HL-60/S4 treated with retinoic acid at 250 ng/mL for 4 days and 3 days (cell line): ENCODE measurements at regions not wholly inside any gene's neighbourhood (a gene's known extent, or its start where the extent isn't known, plus 50 kb on each side); places are given as distances from the start of the nearest gene placed in this dataset.
"Not testable (repeated sequence)": the region's sequence is repeated elsewhere in the genome, so short reads cannot be mapped to it uniquely, and the experiment has no call there.

Experiments used
- in situ Hi-C: fragments of 300-500 bp; cut with MboI; formaldehyde crosslinking; loops from 2 replicates; pipeline ENCODE4 v1.7.0; 2022; ENCODE audit warnings: low sequenced_read_pairs

DNA sequence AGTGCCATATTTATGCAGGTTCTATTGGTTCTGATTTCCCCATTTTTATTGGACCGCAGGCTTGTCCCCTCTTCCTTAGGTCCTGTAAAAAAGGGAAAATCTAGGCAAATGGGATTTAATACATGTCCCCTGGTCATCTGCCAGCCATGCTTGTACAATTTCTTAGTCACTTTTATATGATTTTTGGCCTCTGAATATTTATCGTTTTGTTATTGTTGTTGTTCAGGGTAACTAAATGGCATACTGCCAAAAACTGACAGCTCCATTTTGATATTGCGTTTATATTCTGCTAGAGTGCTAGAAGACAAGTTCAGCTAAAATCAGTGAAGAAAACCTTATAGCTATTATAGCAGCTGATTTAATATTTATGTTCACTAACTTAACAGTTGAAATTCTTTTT lies 770.2 kb upstream of the FAM174A start:
- in situ Hi-C loops: no loop called here

GRCh38 chr5:99763021-99763774 lies 772.0 kb upstream of the FAM174A start:
- in situ Hi-C loops: no loop called here

DNA sequence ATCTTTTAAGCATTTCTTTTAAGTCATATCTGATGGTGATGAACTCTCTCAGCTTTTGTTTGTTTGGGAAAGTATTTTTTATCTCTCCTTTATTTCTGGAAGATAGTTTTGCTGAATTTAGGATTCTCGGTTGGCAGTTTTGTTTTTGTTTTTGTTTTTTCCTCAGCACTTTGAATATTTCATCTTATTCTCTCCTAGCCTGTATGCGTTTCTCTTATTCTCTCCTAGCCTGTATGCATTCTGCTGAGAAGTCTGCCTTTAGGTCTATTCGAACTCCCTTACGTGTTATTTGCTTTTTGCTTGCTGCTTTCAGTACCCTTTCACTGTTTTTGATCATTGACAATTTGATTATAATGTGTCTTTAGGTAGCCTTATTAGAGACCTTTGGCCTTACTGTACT lies 787.8 kb upstream of the FAM174A start:
- in situ Hi-C loops: no loop called here

- in situ Hi-C loops: not testable (repeated sequence)
Measured at GRCh38 chr5:99733146-99733545, 802.0 kb upstream of the FAM174A start.

- in situ Hi-C loops: not testable (repeated sequence)
Measured at GRCh38 chr5:99730653-99731052, 801.8 kb upstream of the CHD1 start.

DNA sequence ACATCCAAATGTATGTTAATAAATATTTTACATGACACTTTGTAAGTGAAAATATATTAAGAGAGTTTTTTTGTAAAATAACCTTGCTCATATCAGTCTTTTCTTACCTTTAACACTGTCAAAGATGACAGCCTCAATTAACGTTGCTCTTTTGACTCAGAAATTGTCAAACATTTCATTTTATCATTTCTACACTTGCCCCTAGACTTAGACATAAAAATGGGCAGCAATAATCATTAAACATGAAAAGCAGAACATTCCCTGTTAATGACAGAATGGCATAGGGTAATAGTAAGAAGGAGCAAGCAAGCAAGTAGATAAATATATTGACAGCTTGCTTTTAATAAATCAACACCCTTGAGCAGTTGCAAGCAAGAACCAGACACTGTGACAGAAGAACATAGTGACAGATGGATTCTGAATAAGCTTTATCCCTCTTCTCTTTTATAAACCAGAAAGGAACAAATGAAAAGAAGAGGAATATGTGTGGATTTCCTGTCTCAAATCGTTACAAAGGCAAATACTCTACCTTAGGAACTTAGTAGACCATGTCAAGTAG lies 796.0 kb upstream of the CHD1 start:
- in situ Hi-C loops: no loop called here

- in situ Hi-C loops: no loop called here
Measured at GRCh38 chr5:99721506-99721905, 792.7 kb upstream of the CHD1 start.

GRCh38 chr5:99715921-99716320 lies 787.1 kb upstream of the CHD1 start:
- in situ Hi-C loops: no loop called here

DNA sequence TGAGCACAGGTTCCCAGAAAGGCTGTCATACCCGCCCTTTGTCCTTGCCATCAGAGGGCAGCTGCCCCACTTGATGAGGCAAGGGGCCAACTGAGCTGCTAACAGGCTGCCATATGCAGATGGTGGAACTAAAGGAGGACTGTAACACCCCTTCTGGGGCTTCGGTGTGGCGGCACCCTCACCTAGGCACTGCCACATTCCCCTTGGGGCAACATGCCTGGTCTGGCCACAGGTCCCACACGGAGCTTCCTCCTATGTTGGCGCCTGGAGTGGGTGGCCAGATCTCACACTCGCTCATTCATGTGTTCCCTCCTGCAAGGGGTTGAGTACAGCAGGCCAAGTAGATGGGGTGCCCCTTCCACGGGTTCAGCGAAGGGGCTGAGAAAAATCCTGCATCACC lies 777.4 kb upstream of the CHD1 start:
- in situ Hi-C loops: no loop called here

GRCh38 chr5:99702565-99702964 lies 773.8 kb upstream of the CHD1 start:
- in situ Hi-C loops: no loop called here

DNA sequence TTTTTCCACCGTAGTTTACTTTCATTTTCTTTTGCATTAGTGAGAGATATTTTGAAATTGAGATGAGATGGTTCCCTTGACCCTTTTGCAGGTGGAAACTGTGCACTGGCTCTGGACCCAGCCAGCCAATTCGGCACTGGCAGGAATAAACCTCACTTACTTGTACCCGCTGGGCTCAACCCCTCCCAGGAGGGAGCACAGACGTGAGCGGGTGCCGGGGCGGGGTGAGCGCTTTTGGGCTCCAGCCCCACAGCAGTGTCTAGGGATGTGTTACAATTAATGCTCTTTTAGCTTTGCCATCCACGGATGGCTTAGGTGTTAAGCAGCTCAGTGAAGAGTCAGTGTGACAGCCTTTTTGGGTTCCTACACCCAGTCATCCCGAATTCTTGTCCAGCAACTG lies 766.1 kb upstream of the CHD1 start:
- in situ Hi-C loops: no loop called here

DNA sequence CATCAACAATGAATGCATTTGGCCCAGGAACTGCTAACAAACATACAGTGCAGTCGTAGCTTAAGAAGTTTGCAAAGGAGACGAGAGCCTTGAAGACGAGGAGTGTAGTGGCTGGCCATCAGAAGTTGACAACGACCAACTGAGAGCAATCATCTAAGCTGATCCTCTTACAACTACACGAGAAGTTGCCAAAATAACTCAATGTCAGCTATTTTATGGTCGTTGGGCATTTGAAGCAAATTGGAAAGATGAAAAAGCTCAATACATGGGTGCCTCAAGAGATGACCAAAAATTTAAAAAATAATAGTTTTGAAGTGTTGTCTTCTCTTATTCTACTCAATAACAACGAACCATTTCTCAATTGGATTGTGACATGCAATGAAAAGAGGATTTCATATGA lies 757.7 kb upstream of the CHD1 start:
- in situ Hi-C loops: no loop called here

DNA sequence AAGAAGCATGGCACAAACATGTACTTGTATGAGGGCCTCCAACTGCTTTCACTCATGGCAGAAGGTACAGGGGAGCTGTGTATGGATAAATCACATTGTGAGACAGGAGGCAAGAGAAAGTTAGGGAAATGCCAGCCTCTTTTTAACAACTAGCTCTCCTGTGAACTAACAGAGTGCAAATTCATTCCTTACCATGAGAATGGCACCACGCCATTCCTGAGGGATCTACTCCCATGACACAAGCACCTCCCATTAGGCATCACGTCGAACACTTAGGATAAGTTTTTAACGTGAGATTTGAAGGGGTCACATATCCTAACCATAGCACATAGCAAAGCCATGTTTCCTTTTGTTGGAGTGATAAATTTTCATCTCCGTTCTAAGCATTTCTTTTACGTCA lies 747.2 kb upstream of the CHD1 start:
- in situ Hi-C loops: no loop called here

- in situ Hi-C loops: no loop called here
Measured at GRCh38 chr5:99674101-99674500, 745.3 kb upstream of the CHD1 start.

- in situ Hi-C loops: no loop called here
Measured at GRCh38 chr5:99664972-99665371, 736.2 kb upstream of the CHD1 start.

- in situ Hi-C loops: no loop called here
Measured at GRCh38 chr5:99651298-99651697, 722.5 kb upstream of the CHD1 start.

DNA sequence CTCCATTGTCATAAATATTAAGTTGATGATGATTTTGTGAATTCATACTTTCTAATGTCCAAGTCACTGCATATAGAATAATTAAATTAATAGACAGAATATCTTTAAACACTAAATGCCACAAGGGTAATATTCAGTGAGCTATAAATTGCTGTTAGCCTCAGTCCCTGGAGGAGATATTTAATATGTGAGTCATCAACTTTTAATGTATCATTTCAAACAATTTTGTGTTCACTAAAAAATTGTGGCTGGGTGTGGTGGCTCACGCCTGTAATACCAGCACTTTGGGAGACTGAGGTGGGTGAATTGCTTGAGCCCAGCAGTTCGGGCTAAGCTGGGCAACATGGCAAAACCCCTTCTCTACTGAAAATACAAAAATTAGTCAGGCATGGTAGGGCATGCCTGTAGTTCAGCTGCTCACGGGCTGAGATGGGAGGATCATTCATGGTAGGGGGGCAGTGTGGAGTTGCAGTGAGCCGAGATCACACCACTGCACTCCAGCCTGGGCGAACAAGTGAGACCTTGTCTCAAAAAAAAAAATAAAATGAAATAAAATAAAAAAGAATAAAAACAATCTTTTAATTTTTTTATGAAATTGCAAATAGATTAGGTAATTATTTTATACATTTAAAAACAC lies 717.3 kb upstream of the CHD1 start:
- in situ Hi-C loops: no loop called here

GRCh38 chr5:99644822-99645221 lies 716.0 kb upstream of the CHD1 start:
- in situ Hi-C loops: no loop called here

DNA sequence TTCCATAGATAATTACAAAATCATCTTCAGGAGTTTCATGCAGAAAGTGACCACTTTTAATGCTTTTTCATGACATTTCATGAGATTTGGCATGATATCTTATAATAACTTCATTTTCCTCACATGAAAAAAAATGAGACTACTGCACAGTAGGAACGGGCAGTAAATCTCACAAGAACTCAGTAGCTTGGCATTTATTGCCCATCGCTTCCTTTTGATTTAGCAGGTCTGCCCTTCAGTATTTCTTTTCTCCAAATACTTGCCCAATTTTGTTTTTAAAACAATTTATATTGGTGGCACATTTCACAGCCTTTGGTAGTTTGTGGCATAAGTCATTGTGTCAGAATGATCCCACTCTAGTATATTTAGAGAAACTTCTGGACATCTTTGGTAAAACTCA lies 711.8 kb upstream of the CHD1 start:
- in situ Hi-C loops: no loop called here

DNA sequence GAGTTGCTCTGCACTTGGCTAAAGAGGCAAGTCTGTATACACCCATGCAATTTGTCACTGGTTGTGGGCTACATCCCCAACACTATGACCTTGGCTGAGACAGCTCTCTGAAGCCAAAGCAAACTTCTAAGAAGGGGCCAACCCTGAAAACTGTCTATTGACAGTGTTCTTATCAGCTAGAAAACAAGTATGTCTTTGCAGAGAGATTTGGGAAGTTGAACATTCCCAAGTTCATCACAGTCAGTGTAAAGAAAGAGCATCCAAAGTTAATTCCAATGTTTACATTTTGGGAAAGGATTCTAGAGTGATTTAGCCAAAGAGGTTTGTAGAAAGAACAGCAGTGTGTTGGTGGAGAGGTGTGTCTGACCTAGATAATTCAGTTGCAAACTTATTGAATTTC lies 711.1 kb upstream of the CHD1 start:
- in situ Hi-C loops: no loop called here

GRCh38 chr5:99636663-99637062 lies 707.9 kb upstream of the CHD1 start:
- in situ Hi-C loops: no loop called here
